Chondrocyte (in vitro differentiated cells): ENCODE measurements at regions not wholly inside any gene's neighbourhood (a gene's known extent, or its start where the extent isn't known, plus 50 kb on each side); places are given as distances from the start of the nearest gene placed in this dataset.

ENCODE experiments used
- DNase-seq: peaks from one replicate; pipeline ENCODE4 v3.0.0; 2021; ENCODE audit warnings: mixed read lengths, low spot score
- H3K27ac Mint-ChIP-seq: one replicate; pipeline ENCODE4 v1.8.0; 2021; ENCODE audit warnings: mild to moderate bottlenecking, moderate library complexity, mixed read lengths; ENCODE audit not compliant: unreplicated experiment
- H3K27me3 Mint-ChIP-seq: 2 replicates; pipeline ENCODE4 v1.8.0; 2021; ENCODE audit warnings: low read depth, mixed read lengths
- H3K36me3 Mint-ChIP-seq: 2 replicates; pipeline ENCODE4 v1.8.0; 2021; ENCODE audit warnings: low read depth, mixed read lengths
- H3K4me1 Mint-ChIP-seq: 2 replicates; pipeline ENCODE4 v1.8.0; 2021; ENCODE audit warnings: low read depth, mild to moderate bottlenecking, mixed read lengths
- H3K4me3 Mint-ChIP-seq: one replicate; pipeline ENCODE4 v1.8.0; 2021; ENCODE audit warnings: mild to moderate bottlenecking, moderate library complexity, mixed read lengths; ENCODE audit not compliant: unreplicated experiment
- H3K9me3 Mint-ChIP-seq: 2 replicates; pipeline ENCODE4 v1.8.0; 2021; ENCODE audit warnings: low read depth, mixed read lengths
- CTCF ChIP-seq: fragments of 200-600 bp; sonication (generic); IDR thresholded peaks from 2 replicates; pipeline ENCODE4 v1.5.0; 2021; ENCODE audit warnings: antibody characterized with exemption, mild to moderate bottlenecking, moderate library complexity

DNA sequence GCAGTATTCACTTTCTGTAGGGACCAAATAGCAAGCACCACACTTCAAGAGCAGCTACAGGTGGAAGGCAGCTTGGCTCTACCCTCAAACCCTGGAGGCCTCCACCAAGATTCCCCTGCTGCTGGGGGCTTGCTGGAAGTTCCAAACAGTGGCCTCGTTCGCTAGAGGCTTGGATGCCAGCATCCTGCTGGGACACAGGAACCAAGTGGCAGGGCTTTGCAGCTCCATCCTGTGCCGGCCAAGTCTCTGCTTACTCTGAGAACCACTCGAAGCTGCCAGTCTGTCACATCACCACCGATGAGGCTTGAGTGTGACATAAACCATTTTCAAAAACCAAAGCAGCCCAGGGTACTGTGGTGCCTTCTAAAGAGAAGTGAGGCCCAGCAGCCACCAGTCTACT, 69.2 kb upstream of the UNC5B start:
- TF ChIP-seq CTCF: no peak
- Mint-ChIP-seq H3K4me3 (no peak overlapping the region), H3K4me1 (no peaks in the 10 kb centered on the region), H3K27me3 (peaks cover 45% of the 10 kb centered on the region), H3K36me3 (no peaks in the 10 kb centered on the region), H3K27ac (no peak overlapping the region), H3K9me3 (no peaks in the 10 kb centered on the region)
- no peak for DNase-seq

GRCh38 chr10:71143610-71144009, 68.8 kb upstream of the UNC5B start:
- peaks cover 41% of the 10 kb centered on the region for H3K27me3 Mint-ChIP-seq
- DNase-seq: no peak
- no peak for TF ChIP-seq CTCF
- H3K27ac Mint-ChIP-seq: no peak overlapping the region
- no peaks in the 10 kb centered on the region for H3K9me3 Mint-ChIP-seq
- no peaks in the 10 kb centered on the region for H3K4me1 Mint-ChIP-seq
- no peaks in the 10 kb centered on the region for H3K36me3 Mint-ChIP-seq
- H3K4me3 Mint-ChIP-seq: no peak overlapping the region

DNA sequence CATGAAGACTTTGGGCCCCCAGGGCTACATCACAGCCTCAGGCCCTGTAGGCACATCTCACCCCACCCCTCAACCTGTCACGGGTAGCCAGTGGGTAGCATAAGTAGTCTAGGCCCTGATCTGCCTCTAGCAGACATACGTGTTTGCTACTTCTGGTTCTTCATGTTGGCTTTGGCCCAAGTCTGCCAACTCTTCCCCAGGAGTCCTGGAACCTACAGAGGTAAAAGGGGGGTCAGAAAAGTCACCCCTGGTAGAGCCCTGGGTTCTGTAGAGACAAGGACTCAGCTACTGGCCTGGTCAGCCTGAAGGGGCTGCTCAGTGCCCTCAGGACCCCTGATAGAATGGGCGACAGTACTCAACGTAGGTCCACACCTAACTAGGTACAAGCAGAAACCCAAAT, 67.5 kb upstream of the UNC5B start:
- no peak for TF ChIP-seq CTCF
- Mint-ChIP-seq H3K4me3 (no peak overlapping the region), H3K36me3 (no peaks in the 10 kb centered on the region), H3K27me3 (peaks cover 33% of the 10 kb centered on the region), H3K4me1 (no peaks in the 10 kb centered on the region), H3K9me3 (no peaks in the 10 kb centered on the region), H3K27ac (no peak overlapping the region)
- DNase-seq: no peak

DNA sequence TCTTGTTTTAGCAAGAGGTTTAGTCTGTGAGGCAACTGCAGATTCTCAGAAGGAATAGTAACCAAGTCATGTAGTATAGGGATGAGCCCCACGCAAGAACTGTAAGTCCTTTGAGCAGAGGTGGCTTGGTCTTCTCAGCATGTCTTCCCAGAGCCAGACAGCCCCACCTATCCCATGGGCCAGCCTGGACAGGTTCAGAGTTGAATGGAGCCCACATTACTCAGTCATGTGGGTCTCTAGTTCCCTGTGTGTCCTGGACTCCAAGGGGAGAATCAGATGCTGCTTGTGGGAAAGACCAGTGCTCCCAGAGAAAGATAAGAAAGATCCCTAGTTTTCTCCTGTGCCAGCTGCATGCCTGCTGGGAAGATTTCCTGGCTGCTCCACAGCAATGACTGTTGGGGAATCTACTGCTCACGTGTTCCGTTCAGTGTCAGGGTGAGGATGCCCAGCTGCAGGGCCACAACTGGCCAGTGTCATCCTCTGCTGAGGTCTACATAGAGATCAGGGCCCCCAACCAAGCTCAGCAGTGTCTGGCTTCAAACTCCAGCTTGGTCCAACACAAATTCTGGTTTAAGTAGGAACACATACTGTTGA, 66.9 kb upstream of the UNC5B start:
- Mint-ChIP-seq H3K27ac (no peak overlapping the region), H3K4me3 (no peak overlapping the region), H3K36me3 (no peaks in the 10 kb centered on the region), H3K4me1 (no peaks in the 10 kb centered on the region), H3K9me3 (no peaks in the 10 kb centered on the region), H3K27me3 (peaks cover 31% of the 10 kb centered on the region)
- no peak for DNase-seq
- no peak for TF ChIP-seq CTCF

DNA sequence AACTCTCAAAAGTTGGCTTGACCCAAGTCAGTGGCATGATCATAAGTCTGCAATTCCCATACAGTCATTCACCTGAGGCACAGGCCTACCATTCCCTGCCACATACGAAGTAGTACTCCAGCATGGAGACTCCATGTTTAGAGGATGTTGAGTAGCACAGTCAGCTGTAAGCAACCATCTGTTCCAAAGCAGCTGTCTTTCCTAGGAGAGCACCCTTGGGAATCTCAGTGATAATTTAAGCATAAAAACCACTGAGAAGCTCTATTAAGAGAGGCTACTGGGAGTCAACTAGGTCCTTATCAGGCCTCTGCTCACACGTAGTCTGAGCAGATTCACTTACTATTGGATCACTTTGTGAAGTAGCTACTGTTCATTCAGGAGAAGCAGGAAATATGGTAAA, 61.6 kb upstream of the UNC5B start:
- no peak overlapping the region for H3K4me3 Mint-ChIP-seq
- H3K9me3 Mint-ChIP-seq: no peaks in the 10 kb centered on the region
- no peak for TF ChIP-seq CTCF
- H3K27me3 Mint-ChIP-seq: peaks cover 26% of the 10 kb centered on the region
- no peaks in the 10 kb centered on the region for H3K36me3 Mint-ChIP-seq
- no peak for DNase-seq
- no peak overlapping the region for H3K27ac Mint-ChIP-seq
- no peaks in the 10 kb centered on the region for H3K4me1 Mint-ChIP-seq
